ENCODE measurements at regions not wholly inside any gene's neighbourhood (a gene's known extent, or its start where the extent isn't known, plus 50 kb on each side); places are given as distances from the start of the nearest gene placed in this dataset.

- TF ChIP-seq CTCF (IDR thresholded peaks at IDR 0.05; ENCODE audit: low read length) (no peak), EZH2 (IDR thresholded peaks at IDR 0.05; ENCODE audit: borderline replicate concordance, low read length) (no peak)
Measured at GRCh38 chr3:22118542-22118941, 367.5 kb upstream of the ZNF385D start.
